ENCODE measurements at regions not wholly inside any gene's neighbourhood (a gene's known extent, or its start where the extent isn't known, plus 50 kb on each side); places are given as distances from the start of the nearest gene placed in this dataset.

- no peak for ATAC-seq (ENCODE audit: insufficient read depth, low read depth)
- Histone ChIP-seq H3K9ac (ENCODE audit: low read depth, low read length) (no peak overlapping the region), H3K4me1 (ENCODE audit: insufficient read depth, low read length) (peaks cover 15% of the 10 kb centered on the region), H3K27me3 (ENCODE audit: insufficient read depth, low read length, poor library complexity) (no peaks in the 10 kb centered on the region), H3K27ac (ENCODE audit: low read length) (no peak overlapping the region), H3K4me2 (ENCODE audit: insufficient read depth, low read length) (no peak overlapping the region), H2AFZ (ENCODE audit: low read depth, low read length) (no peak overlapping the region), H3K36me3 (ENCODE audit: insufficient read depth, low read length) (no peaks in the 10 kb centered on the region), H3K79me2 (ENCODE audit: insufficient read depth, low read length) (no peaks in the 10 kb centered on the region), H3K4me3 (ENCODE audit: low read depth in 1 of 2, low read length in 2 of 2) (no peak overlapping the region), H3K9me3 (ENCODE audit: insufficient read depth, low read length, severe bottlenecking) (no peaks in the 10 kb centered on the region), H4K20me1 (ENCODE audit: insufficient read depth, low read length) (no peaks in the 10 kb centered on the region)
- no peak for DNase-seq
- TF ChIP-seq, protein P1, sequence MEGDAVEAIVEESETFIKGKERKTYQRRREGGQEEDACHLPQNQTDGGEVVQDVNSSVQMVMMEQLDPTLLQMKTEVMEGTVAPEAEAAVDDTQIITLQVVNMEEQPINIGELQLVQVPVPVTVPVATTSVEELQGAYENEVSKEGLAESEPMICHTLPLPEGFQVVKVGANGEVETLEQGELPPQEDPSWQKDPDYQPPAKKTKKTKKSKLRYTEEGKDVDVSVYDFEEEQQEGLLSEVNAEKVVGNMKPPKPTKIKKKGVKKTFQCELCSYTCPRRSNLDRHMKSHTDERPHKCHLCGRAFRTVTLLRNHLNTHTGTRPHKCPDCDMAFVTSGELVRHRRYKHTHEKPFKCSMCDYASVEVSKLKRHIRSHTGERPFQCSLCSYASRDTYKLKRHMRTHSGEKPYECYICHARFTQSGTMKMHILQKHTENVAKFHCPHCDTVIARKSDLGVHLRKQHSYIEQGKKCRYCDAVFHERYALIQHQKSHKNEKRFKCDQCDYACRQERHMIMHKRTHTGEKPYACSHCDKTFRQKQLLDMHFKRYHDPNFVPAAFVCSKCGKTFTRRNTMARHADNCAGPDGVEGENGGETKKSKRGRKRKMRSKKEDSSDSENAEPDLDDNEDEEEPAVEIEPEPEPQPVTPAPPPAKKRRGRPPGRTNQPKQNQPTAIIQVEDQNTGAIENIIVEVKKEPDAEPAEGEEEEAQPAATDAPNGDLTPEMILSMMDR (IDR thresholded peaks at IDR 0.05; ENCODE audit: borderline replicate concordance, extremely low read depth, low read length, poor library complexity, severe bottlenecking), result no peak
- no peak for TF ChIP-seq EZH2 (IDR thresholded peaks at IDR 0.05; ENCODE audit: borderline replicate concordance, low read depth, low read length, severe bottlenecking)
Measured at GRCh38 chr6:25173951-25174474, 105.2 kb upstream of the CARMIL1 start.

GRCh38 chr6:25174678-25175077, 104.5 kb upstream of the CARMIL1 start:
- H3K79me2 ChIP-seq (ENCODE audit: insufficient read depth, low read length), result no peaks in the 10 kb centered on the region
- no peaks in the 10 kb centered on the region for H3K27me3 ChIP-seq (ENCODE audit: insufficient read depth, low read length, poor library complexity)
- H3K4me2 ChIP-seq (ENCODE audit: insufficient read depth, low read length), result no peak overlapping the region
- H3K27ac ChIP-seq (ENCODE audit: low read length), result no peak overlapping the region
- H4K20me1 ChIP-seq (ENCODE audit: insufficient read depth, low read length), result no peaks in the 10 kb centered on the region
- no peak overlapping the region for H3K4me3 ChIP-seq (ENCODE audit: low read depth in 1 of 2, low read length in 2 of 2)
- no peak overlapping the region for H2AFZ ChIP-seq (ENCODE audit: low read depth, low read length)
- peaks cover 11% of the 10 kb centered on the region for H3K4me1 ChIP-seq (ENCODE audit: insufficient read depth, low read length)
- no peaks in the 10 kb centered on the region for H3K9me3 ChIP-seq (ENCODE audit: insufficient read depth, low read length, severe bottlenecking)
- H3K36me3 ChIP-seq (ENCODE audit: insufficient read depth, low read length), result no peaks in the 10 kb centered on the region
- DNase-seq, result no peak
- TF ChIP-seq EZH2 (IDR thresholded peaks at IDR 0.05; ENCODE audit: borderline replicate concordance, low read depth, low read length, severe bottlenecking), result no peak
- TF ChIP-seq, protein P1 (IDR thresholded peaks at IDR 0.05; ENCODE audit: borderline replicate concordance, extremely low read depth, low read length, poor library complexity, severe bottlenecking), result no peak
- peak; percentile 56 for ATAC-seq (ENCODE audit: insufficient read depth, low read depth)
- H3K9ac ChIP-seq (ENCODE audit: low read depth, low read length), result no peak overlapping the region

DNA sequence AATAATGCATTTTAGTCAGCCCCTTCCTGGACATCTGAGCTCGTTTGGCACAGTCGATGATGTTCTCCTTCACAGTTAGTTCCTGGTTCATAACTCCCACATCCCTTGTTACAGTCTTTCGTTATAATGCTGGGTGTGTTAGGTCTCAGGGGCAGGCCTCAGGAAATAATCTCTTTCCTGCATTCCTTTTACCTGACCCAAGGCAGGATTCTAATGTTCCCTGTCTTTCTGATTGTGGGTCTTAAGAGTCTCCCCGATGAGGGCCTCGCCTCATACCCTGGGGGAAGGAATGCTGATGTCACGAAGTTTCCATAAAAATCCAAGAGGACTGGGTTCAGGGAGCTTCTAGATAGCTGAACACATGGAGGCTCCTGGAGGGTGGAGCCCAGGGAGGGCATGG, 104.0 kb upstream of the CARMIL1 start:
- Histone ChIP-seq H3K4me3 (ENCODE audit: low read depth in 1 of 2, low read length in 2 of 2) (no peak overlapping the region), H3K27ac (ENCODE audit: low read length) (no peak overlapping the region), H3K9ac (ENCODE audit: low read depth, low read length) (no peak overlapping the region), H3K4me2 (ENCODE audit: insufficient read depth, low read length) (no peak overlapping the region), H4K20me1 (ENCODE audit: insufficient read depth, low read length) (no peaks in the 10 kb centered on the region), H3K27me3 (ENCODE audit: insufficient read depth, low read length, poor library complexity) (no peaks in the 10 kb centered on the region), H3K9me3 (ENCODE audit: insufficient read depth, low read length, severe bottlenecking) (no peaks in the 10 kb centered on the region), H3K36me3 (ENCODE audit: insufficient read depth, low read length) (no peaks in the 10 kb centered on the region), H3K79me2 (ENCODE audit: insufficient read depth, low read length) (no peaks in the 10 kb centered on the region), H2AFZ (ENCODE audit: low read depth, low read length) (no peak overlapping the region), H3K4me1 (ENCODE audit: insufficient read depth, low read length) (peaks cover 8% of the 10 kb centered on the region)
- ATAC-seq (ENCODE audit: insufficient read depth, low read depth) (no peak), DNase-seq (no peak)
- no peak for TF ChIP-seq EZH2 (IDR thresholded peaks at IDR 0.05; ENCODE audit: borderline replicate concordance, low read depth, low read length, severe bottlenecking)
- TF ChIP-seq, protein P1 (IDR thresholded peaks at IDR 0.05; ENCODE audit: borderline replicate concordance, extremely low read depth, low read length, poor library complexity, severe bottlenecking), result no peak

DNA sequence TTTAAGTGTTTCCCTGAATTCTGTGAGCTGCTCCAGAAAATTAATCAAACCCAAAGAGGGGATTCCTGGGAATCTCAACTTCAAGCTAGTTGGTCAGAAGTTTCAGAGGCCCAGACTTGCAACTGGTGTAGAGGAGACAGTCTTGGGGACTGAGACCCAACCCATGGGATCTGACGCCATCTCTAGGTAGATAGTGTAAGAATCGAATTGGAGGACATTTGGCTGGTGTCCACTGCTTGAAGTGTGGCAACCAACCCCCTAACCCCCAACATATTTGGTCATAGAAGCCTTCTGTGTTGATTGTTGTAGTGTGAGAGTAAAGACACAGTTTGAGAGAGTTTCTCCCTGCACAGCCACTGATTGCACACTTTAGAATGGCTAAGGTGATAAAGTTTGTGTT, 103.5 kb upstream of the CARMIL1 start:
- no peak overlapping the region for H3K27ac ChIP-seq (ENCODE audit: low read length)
- H4K20me1 ChIP-seq (ENCODE audit: insufficient read depth, low read length), result no peaks in the 10 kb centered on the region
- H3K36me3 ChIP-seq (ENCODE audit: insufficient read depth, low read length), result no peaks in the 10 kb centered on the region
- H3K4me1 ChIP-seq (ENCODE audit: insufficient read depth, low read length), result peaks cover 7% of the 10 kb centered on the region; the same call in 1 of the 2 replicates
- no peak for TF ChIP-seq EZH2 (IDR thresholded peaks at IDR 0.05; ENCODE audit: borderline replicate concordance, low read depth, low read length, severe bottlenecking)
- TF ChIP-seq, protein P1 (IDR thresholded peaks at IDR 0.05; ENCODE audit: borderline replicate concordance, extremely low read depth, low read length, poor library complexity, severe bottlenecking), result peak; percentile 22
- H3K27me3 ChIP-seq (ENCODE audit: insufficient read depth, low read length, poor library complexity), result no peaks in the 10 kb centered on the region
- no peaks in the 10 kb centered on the region for H3K9me3 ChIP-seq (ENCODE audit: insufficient read depth, low read length, severe bottlenecking)
- no peak overlapping the region for H2AFZ ChIP-seq (ENCODE audit: low read depth, low read length)
- DNase-seq (no peak), ATAC-seq (ENCODE audit: insufficient read depth, low read depth) (no peak)
- no peak overlapping the region for H3K4me2 ChIP-seq (ENCODE audit: insufficient read depth, low read length)
- no peak overlapping the region for H3K9ac ChIP-seq (ENCODE audit: low read depth, low read length)
- no peaks in the 10 kb centered on the region for H3K79me2 ChIP-seq (ENCODE audit: insufficient read depth, low read length)
- H3K4me3 ChIP-seq (ENCODE audit: low read depth in 1 of 2, low read length in 2 of 2), result no peak overlapping the region

All from DND-41 (cell line).